Activated CD4-positive, CD25-positive, alpha-beta regulatory T cell treated with anti-CD3 and anti-CD28 coated beads, Interleukin-2, amount 50 U/mL, for 72 hours (primary cell): ENCODE measurements at regions not wholly inside any gene's neighbourhood (a gene's known extent, or its start where the extent isn't known, plus 50 kb on each side); places are given as distances from the start of the nearest gene placed in this dataset.

Source experiments
- DNase-seq: peaks from one replicate; pipeline ENCODE4 v3.0.0; 2021

- no peak for DNase-seq
These were observed 117.2 kb downstream of the MATN1 start for GRCh38 chr1:30606166-30606565.

- DNase-seq: no peak
These were observed 117.9 kb downstream of the MATN1 start for GRCh38 chr1:30605441-30605920.

- DNase-seq: no peak
These were observed 118.5 kb downstream of the MATN1 start for GRCh38 chr1:30604801-30605440.

GRCh38 chr1:30603081-30603858 lies 120.1 kb downstream of the MATN1 start:
- DNase-seq: no peak

GRCh38 chr1:30601316-30602085 lies 121.9 kb downstream of the MATN1 start:
- DNase-seq: no peak

GRCh38 chr1:30600706-30601105 lies 122.7 kb downstream of the MATN1 start:
- no peak for DNase-seq

- no peak for DNase-seq
These were observed 123.1 kb downstream of the MATN1 start for GRCh38 chr1:30600258-30600657.

- DNase-seq: no peak
These were observed 123.7 kb downstream of the MATN1 start for GRCh38 chr1:30599721-30600120.

GRCh38 chr1:30598571-30599114 lies 124.7 kb downstream of the MATN1 start:
- DNase-seq: no peak

- no peak for DNase-seq
These were observed 125.7 kb downstream of the MATN1 start for GRCh38 chr1:30597711-30598110.

GRCh38 chr1:30596891-30597290 lies 126.5 kb downstream of the MATN1 start:
- DNase-seq: no peak

- DNase-seq: no peak
These were observed 126.9 kb downstream of the MATN1 start for GRCh38 chr1:30596470-30596869.

- no peak for DNase-seq
These were observed 134.3 kb downstream of the MATN1 start for GRCh38 chr1:30589083-30589482.

GRCh38 chr1:30588311-30589073 lies 134.9 kb downstream of the MATN1 start:
- DNase-seq: no peak

- no peak for DNase-seq
These were observed 136.7 kb downstream of the MATN1 start for GRCh38 chr1:30586671-30587070.

GRCh38 chr1:30579580-30579979 lies 143.8 kb downstream of the MATN1 start:
- no peak for DNase-seq

GRCh38 chr1:30575066-30575465 lies 148.3 kb downstream of the MATN1 start:
- DNase-seq: no peak

GRCh38 chr1:30572192-30572591 lies 151.2 kb downstream of the MATN1 start:
- DNase-seq: no peak

- no peak for DNase-seq
These were observed 152.0 kb downstream of the MATN1 start for GRCh38 chr1:30571380-30571779.

GRCh38 chr1:30569384-30569783 lies 154.0 kb downstream of the MATN1 start:
- no peak for DNase-seq

- no peak for DNase-seq
These were observed 160.8 kb downstream of the MATN1 start for GRCh38 chr1:30562559-30562958.

- no peak for DNase-seq
These were observed 171.8 kb downstream of the MATN1 start for GRCh38 chr1:30551603-30552002.
